ENCODE measurements at regions not wholly inside any gene's neighbourhood (a gene's known extent, or its start where the extent isn't known, plus 50 kb on each side); places are given as distances from the start of the nearest gene placed in this dataset.

DNA sequence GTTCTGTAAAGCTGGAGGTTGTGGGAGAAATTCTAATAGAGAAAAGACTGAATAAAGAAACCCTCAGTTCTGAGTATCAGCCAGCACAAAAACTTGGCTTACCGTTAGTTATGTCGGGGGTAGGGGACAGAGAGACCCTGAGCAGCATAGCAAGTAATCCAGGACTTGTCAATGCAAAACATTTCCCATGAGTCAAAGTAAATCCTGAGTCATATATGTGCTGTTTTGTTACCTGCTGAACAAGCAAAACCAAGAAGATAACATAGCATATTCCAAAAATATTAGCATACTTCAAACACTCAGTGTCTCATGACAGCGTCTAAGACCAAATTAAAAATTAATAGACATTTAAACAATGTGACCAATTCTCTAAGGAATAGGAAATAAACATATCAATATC is 75.1 kb upstream of the LUZP2 start:
- POLR2A ChIA-PET, result no interaction called here
- Mint-ChIP-seq H3K4me1 (no peaks in the 10 kb centered on the region), H3K27me3 (no peaks in the 10 kb centered on the region), H3K27ac (no peak overlapping the region), H3K4me3 (no peak overlapping the region), H3K36me3 (ENCODE audit: low read depth) (no peaks in the 10 kb centered on the region), H3K9me3 (peaks cover 3% of the 10 kb centered on the region)
- ATAC-seq (ENCODE audit: low read depth) (no peak), DNase-seq (no peak)
- CTCF ChIA-PET, result no interaction called here
- TF ChIP-seq CTCF (IDR thresholded peaks at IDR 0.05), result no peak
- intact Hi-C loops (cut with micrococcal nuclease), result no loop called here

- no peak overlapping the region for H3K4me3 Mint-ChIP-seq
- DNase-seq (no peak), ATAC-seq (ENCODE audit: low read depth) (no peak)
- H3K9me3 Mint-ChIP-seq, result no peaks in the 10 kb centered on the region
- no peak for TF ChIP-seq CTCF (IDR thresholded peaks at IDR 0.05)
- CTCF ChIA-PET, result no interaction called here
- H3K36me3 Mint-ChIP-seq (ENCODE audit: low read depth), result no peaks in the 10 kb centered on the region
- intact Hi-C loops (cut with micrococcal nuclease), result no loop called here
- POLR2A ChIA-PET, result no interaction called here
- no peaks in the 10 kb centered on the region for H3K4me1 Mint-ChIP-seq
- no peak overlapping the region for H3K27ac Mint-ChIP-seq
- H3K27me3 Mint-ChIP-seq, result no peaks in the 10 kb centered on the region
These were observed 74.5 kb upstream of the LUZP2 start for GRCh38 chr11:24422376-24422775.

GRCh38 chr11:24437123-24437522 is 59.7 kb upstream of the LUZP2 start:
- TF ChIP-seq CTCF (IDR thresholded peaks at IDR 0.05), result no peak
- H3K9me3 Mint-ChIP-seq, result no peaks in the 10 kb centered on the region
- no peaks in the 10 kb centered on the region for H3K36me3 Mint-ChIP-seq (ENCODE audit: low read depth)
- no peaks in the 10 kb centered on the region for H3K4me1 Mint-ChIP-seq
- ChIA-PET POLR2A (no interaction called here), CTCF (no interaction called here)
- ATAC-seq (ENCODE audit: low read depth), result no peak
- no peak overlapping the region for H3K27ac Mint-ChIP-seq
- no peaks in the 10 kb centered on the region for H3K27me3 Mint-ChIP-seq
- DNase-seq, result no peak
- no peak overlapping the region for H3K4me3 Mint-ChIP-seq
- intact Hi-C loops (cut with micrococcal nuclease), result no loop called here
